ENCODE measurements at regions not wholly inside any gene's neighbourhood (a gene's known extent, or its start where the extent isn't known, plus 50 kb on each side); places are given as distances from the start of the nearest gene placed in this dataset.
"Not testable (repeated sequence)": the region's sequence is repeated elsewhere in the genome, so short reads cannot be mapped to it uniquely, and the experiment has no call there.

GRCh38 chr6:158920311-158920905 lies 79.6 kb downstream of the RSPH3 start:
- DNase-seq = no peak

DNA sequence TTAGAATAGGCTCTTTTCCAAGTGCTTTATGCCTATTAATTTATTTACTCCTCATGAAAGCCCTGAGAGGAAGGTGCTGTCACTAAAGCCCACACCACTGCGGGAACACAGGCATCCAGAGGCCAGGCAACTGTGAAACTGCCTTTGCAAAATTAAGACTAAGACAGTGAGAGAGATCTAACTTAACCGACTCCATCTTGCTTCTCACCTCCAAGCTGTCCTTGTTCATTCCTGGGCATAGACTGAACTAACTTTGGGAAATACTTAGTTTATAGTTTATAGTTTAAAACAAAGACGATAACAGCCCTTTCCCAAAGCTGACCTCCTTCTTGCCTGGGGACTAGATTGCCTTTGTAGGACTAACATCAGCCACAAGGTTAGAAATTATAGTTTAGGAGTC lies 80.1 kb downstream of the RSPH3 start:
- DNase-seq = no peak

GRCh38 chr6:158916617-158917016 lies 83.4 kb downstream of the RSPH3 start:
- DNase-seq = no peak

DNA sequence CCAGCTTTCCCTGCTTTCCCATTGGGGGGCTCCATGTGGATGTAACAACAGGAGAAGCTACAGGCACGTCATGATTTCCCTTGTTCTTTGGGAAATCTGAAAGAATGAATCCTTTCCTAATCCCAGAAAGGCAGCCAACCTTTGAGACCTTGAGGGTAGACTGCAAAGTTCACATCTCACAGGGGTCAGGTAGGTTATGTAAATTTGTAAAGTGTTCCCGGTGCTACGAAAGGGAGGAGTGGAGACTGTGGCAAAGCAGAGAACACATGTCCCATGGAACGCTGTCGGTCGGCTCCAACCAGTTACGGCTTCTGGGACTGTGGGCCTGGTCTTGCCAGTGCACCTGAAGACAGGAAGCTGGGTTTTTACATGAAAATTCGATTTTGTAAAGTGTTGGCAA lies 85.1 kb downstream of the RSPH3 start:
- DNase-seq = no peak

- DNase-seq = no peak
Measured at GRCh38 chr6:158913580-158913979, 86.4 kb downstream of the RSPH3 start.

GRCh38 chr6:158912655-158913054 lies 87.3 kb downstream of the RSPH3 start:
- DNase-seq = no peak

DNA sequence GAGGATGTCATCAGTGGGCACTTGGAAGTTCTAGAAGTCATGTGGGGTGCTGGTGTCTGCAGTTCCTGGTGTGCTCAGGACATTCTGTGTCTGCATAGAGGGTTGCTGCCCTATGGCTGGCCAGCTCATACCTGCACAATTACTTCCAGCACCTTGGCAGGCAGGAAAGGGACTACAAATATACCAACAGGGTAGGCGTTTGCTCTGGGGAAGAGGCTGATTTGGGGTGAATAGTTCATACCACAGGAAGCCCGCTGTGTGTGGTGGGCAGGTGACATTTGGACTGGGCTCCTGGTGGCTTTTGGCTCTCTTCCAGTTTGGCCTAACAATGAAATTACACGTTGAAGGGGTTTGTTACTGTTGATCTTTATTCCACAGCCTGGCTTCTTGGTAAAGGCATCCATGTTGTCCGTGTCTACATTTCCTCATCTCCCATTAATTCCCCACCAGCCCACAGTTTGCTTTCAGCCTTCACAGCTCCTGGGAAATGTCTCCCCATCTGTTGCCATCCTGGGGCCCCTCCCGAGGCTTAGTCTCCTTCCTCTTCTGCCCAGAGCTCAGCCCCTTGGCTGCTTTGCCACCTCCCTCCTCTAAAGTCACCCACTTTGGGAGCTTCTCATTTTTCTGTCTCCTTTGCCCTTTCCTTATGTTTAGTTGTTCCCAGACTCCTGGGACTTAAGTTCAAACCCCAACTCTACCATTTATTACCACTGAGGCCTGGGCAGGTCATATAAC lies 88.1 kb downstream of the RSPH3 start:
- peak; percentile 32 for DNase-seq

- DNase-seq = peak; percentile 5
Measured at GRCh38 chr6:158910484-158911440, 89.2 kb downstream of the RSPH3 start.

GRCh38 chr6:158909938-158910337 lies 90.1 kb downstream of the RSPH3 start:
- no peak for DNase-seq

- no peak for DNase-seq
Measured at GRCh38 chr6:158908606-158909005, 89.4 kb upstream of the EZR start.

GRCh38 chr6:158907931-158908330 lies 88.8 kb upstream of the EZR start:
- DNase-seq = no peak

- DNase-seq = no peak
Measured at GRCh38 chr6:158906926-158907325, 87.8 kb upstream of the EZR start.

DNA sequence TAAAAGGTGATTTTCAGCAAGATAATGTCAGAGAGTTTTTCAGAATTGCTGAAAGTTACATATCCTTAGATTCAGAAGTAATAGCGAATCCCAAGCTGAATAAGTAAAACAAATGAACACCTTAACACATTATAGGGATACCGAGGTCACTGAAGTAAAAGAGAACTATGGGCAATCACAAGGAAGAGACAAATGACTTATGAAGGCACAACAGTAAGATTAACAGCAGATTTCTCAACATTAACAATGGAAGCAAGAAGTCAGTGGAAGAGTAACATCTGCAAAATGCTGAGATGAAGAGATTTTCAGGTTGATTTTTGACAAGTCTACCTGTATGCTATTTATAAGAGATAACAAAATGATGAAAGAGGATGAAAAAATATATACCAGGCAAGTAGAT lies 86.1 kb upstream of the EZR start:
- DNase-seq = no peak

GRCh38 chr6:158903801-158904200 lies 84.6 kb upstream of the EZR start:
- DNase-seq = no peak

DNA sequence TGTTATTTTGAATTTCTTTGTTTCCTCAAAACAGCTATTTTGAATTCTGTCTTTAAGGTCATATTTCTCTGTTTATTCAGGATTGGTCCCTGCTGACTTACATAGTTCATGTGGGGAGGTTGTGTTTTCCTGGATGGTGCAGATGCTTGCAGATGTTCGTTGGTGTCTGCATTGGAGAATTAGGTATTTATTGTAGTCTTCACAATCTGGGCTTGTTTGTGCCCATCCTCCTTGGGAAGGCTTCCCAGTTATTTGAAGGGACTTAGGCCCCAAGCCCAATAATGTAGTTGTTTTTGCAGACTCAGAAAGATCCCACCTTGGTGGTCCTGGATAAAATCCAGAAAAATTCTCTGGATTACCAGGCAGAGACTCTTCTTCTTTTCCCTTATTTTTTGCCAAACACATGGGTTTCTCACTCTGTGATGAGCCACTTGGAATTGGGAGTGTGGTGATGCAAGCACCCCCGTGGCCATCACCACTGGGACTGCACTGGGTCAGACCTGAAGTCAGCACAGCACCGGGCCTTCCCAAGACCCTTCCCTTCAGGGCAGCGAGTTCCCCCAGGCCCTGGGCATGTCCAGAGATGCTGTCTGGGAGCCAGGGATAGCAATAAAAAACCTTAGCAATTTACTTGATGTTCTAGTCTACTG lies 81.6 kb upstream of the EZR start:
- no peak for DNase-seq

DNA sequence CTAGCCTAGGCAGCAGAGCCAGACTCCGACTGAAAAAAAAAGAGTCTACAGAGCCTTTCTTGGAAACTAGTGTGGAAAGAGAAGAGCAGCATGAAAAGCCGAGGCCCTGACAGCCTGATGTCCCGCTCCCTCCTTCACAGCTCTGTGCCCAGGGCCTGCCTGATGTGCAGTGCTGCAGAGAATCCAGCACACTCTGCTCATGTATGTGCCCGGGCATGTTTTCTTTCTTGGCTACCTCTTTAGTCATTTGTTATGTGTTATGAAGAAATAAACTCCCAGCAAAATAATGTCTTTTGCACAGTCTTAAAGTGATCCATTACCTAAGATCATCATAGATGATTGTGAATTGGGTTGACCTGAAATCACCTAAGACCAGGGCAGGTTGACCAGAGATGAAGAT lies 78.1 kb upstream of the EZR start:
- no peak for DNase-seq

GRCh38 chr6:158895661-158896060 lies 76.5 kb upstream of the EZR start:
- DNase-seq = no peak

DNA sequence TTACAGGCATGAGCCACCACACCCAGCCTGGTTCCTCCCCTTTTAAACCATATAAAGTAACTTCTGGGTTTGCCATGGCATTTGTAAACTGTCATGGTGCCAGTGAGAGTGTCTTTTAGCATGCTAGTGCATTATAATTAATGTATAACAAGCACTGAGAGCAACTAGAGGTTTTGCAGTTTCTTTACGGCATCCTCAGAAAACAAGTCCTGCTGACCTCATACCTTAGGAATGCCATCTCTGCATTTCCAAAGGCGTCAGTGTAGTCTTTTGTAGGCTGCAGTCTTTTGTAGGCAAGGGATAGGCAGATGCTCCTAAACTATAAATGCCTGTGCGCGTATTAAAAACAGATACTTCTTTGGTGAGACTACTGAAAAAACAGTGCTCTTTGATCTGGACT lies 75.0 kb upstream of the EZR start:
- no peak for DNase-seq

DNA sequence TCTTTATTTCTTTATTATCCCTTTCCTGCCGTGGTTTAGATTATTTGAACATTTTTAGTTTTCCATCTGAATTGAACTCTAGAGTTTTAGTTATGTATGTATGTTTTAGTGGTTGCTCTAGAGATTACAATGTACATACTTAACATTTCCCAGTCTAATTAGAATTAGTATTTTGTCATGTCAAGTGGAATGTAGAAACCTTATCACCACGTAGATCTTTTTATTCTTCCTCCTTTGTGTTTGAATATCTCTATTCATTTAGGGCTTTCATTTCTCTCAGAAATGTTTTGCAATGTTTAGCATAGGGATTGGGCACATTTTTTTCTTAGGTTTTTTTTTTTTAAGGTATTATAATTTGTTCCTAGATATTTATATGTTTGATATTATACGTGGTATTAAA lies 73.1 kb upstream of the EZR start:
- no peak for DNase-seq

DNA sequence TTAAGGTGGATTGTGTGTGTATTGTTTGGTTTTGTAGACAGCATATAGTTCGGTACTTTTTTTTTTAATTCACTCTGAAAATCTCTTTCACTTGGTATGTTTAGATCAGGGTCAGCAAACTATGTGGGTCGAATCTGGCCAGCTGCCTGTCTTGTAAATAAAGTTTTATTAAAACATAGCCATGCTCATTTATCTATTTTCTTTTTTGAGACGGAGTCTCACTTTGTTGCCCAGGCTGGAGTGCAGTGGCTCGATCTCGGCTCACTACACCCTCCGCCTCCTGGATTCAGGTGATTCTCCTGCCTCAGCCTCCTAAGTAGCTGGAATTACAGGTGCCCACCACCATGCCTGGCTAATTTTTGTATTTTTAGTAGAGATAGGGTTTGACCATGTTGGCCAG lies 72.4 kb upstream of the EZR start:
- DNase-seq = not testable (repeated sequence)

DNA sequence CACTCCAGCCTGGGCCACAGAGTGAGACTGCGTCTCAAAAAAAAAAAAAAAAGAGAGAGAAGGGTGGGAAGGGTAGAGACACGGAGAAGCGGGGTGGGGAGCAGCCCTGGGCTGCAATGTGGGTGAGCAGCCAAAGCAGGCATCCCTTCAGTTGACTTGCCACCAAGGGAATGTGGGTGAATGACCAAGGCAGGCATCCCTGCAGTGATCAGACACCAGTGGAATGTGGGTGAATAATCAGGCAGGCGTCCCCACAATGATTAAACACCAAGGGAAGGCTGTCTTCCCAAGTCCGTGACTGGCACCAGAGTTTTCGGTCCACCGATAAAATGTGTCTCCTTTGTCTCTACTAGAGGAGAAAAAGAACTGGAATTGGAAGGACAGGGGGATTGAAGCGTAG lies 69.0 kb upstream of the EZR start:
- not testable (repeated sequence) for DNase-seq

- not testable (repeated sequence) for DNase-seq
Measured at GRCh38 chr6:158886346-158886977, 67.3 kb upstream of the EZR start.

- DNase-seq = not testable (repeated sequence)
Measured at GRCh38 chr6:158881884-158882283, 62.7 kb upstream of the EZR start.

Data from CD4-positive, alpha-beta T cell treated with Interferon gamma for 1 hour (primary cell).